GM23338 (cell line): ENCODE measurements at regions not wholly inside any gene's neighbourhood (a gene's known extent, or its start where the extent isn't known, plus 50 kb on each side); places are given as distances from the start of the nearest gene placed in this dataset.

ENCODE experiments used
- ATAC-seq: fragments of 200-7000 bp; cut with Tn5 transposase; 3 replicates; pipeline ENCODE4 v1.9.1; 2020
- DNase-seq: peaks from one replicate; pipeline ENCODE4 v3.0.0-alpha.2; 2015; ENCODE audit warnings: low spot score
- H2AFZ ChIP-seq: fragments of 200-600 bp; sonication (generic); 2 replicates; pipeline ENCODE4 v1.8.0; 2016; ENCODE audit warnings: antibody characterized with exemption, mild to moderate bottlenecking, moderate library complexity
- H3F3A ChIP-seq: fragments of 200-600 bp; sonication (generic); replicated peaks from 2 replicates; pipeline ENCODE4 v1.8.0; 2017; ENCODE audit warnings: antibody characterized with exemption, mixed run types, low read depth
- H3K27ac ChIP-seq: fragments of 200-600 bp; sonication (generic); 2 replicates; pipeline ENCODE4 v1.6.1; 2016; ENCODE audit warnings: low read depth
- H3K27me3 ChIP-seq: fragments of 200-600 bp; sonication (generic); 2 replicates; pipeline ENCODE4 v1.8.0; 2016; ENCODE audit warnings: mild to moderate bottlenecking, mixed run types, moderate library complexity; ENCODE audit not compliant: insufficient read depth
- H3K36me3 ChIP-seq: fragments of 200-600 bp; sonication (generic); 2 replicates; pipeline ENCODE4 v1.8.0; 2016; ENCODE audit warnings: mild to moderate bottlenecking; ENCODE audit not compliant: insufficient read depth
- H3K4me1 ChIP-seq: fragments of 200-600 bp; sonication (generic); 2 replicates; pipeline ENCODE4 v1.8.0; 2016; ENCODE audit warnings: mild to moderate bottlenecking, moderate library complexity; ENCODE audit not compliant: insufficient read depth
- H3K4me2 ChIP-seq: fragments of 200-600 bp; sonication (generic); 2 replicates; pipeline ENCODE4 v1.7.1; 2017; ENCODE audit warnings: mixed run types
- H3K4me3 ChIP-seq: fragments of 200-600 bp; sonication (generic); 2 replicates; pipeline ENCODE4 v1.6.1; 2016; ENCODE audit warnings: mixed run types
- H3K79me2 ChIP-seq: fragments of 200-600 bp; sonication (generic); replicated peaks from 2 replicates; pipeline ENCODE4 v1.8.0; 2017; ENCODE audit warnings: mild to moderate bottlenecking; ENCODE audit not compliant: insufficient read depth
- H3K9me2 ChIP-seq: fragments of 200-600 bp; sonication (generic); 2 replicates; pipeline ENCODE4 v1.8.0; 2017; ENCODE audit not compliant: insufficient read depth
- H4K20me1 ChIP-seq: fragments of 200-600 bp; sonication (generic); replicated peaks from 2 replicates; pipeline ENCODE4 v1.8.0; 2017; ENCODE audit warnings: mild to moderate bottlenecking; ENCODE audit not compliant: insufficient read depth
- H3K27ac Mint-ChIP-seq: 2 replicates; pipeline ENCODE4 v1.8.0; 2020; ENCODE audit warnings: inconsistent platforms, mild to moderate bottlenecking, moderate library complexity, mixed read lengths
- H3K27me3 Mint-ChIP-seq: 3 replicates; pipeline ENCODE4 v1.8.0; 2022; ENCODE audit warnings: low read depth, mild to moderate bottlenecking, moderate library complexity, mixed read lengths, inconsistent platforms; ENCODE audit not compliant: insufficient read depth, poor library complexity
- H3K36me3 Mint-ChIP-seq: 3 replicates; pipeline ENCODE4 v1.8.0; 2021; ENCODE audit warnings: low read depth, mild to moderate bottlenecking, inconsistent platforms, moderate library complexity, mixed read lengths
- H3K4me1 Mint-ChIP-seq: 3 replicates; pipeline ENCODE4 v1.8.0; 2020; ENCODE audit warnings: mild to moderate bottlenecking, inconsistent platforms, mixed read lengths
- H3K4me3 Mint-ChIP-seq: 3 replicates; pipeline ENCODE4 v1.8.0; 2021; ENCODE audit warnings: moderate library complexity, mild to moderate bottlenecking, inconsistent platforms, mixed read lengths
- H3K9me3 Mint-ChIP-seq: 3 replicates; pipeline ENCODE4 v1.8.0; 2020; ENCODE audit warnings: moderate library complexity, mild to moderate bottlenecking, inconsistent platforms, mixed read lengths
- CREB1 ChIP-seq: fragments of 250-450 bp; sonication (Bioruptor Pico); IDR thresholded peaks from 2 replicates; pipeline ENCODE4 v1.5.0; 2020; ENCODE audit warnings: low read depth, mild to moderate bottlenecking, moderate library complexity
- CTCF ChIP-seq, 2 experiments: fragments of 200-600 bp in 1 of 2; sonication (generic) in 1 of 2; conservative IDR thresholded peaks; 2 replicates each; pipeline versions ENCODE4 v1.5.1 to v1.6.1; 2016 to 2017; ENCODE audit warnings: antibody characterized with exemption in 2 of 2, low read depth in 2 of 2, mild to moderate bottlenecking in 2 of 2, moderate library complexity in 1 of 2
- ETS1 ChIP-seq: IDR thresholded peaks from 2 replicates; pipeline ENCODE4 v1.6.1; 2016; ENCODE audit warnings: antibody characterized with exemption
- EZH2 ChIP-seq: fragments of 200-600 bp; sonication (generic); IDR thresholded peaks from one replicate; pipeline ENCODE4 v1.8.0; 2017; ENCODE audit warnings: antibody characterized with exemption, mild to moderate bottlenecking, low read depth; ENCODE audit not compliant: unreplicated experiment
- EZH2phosphoT487 ChIP-seq: fragments of 200-600 bp; sonication (generic); IDR thresholded peaks from one replicate; pipeline ENCODE4 v1.8.1; 2018; ENCODE audit warnings: antibody characterized with exemption; ENCODE audit not compliant: unreplicated experiment
- JUNB ChIP-seq: IDR thresholded peaks from one replicate; pipeline ENCODE4 v1.6.1; 2016; ENCODE audit warnings: antibody characterized with exemption; ENCODE audit not compliant: unreplicated experiment
- NANOG ChIP-seq: IDR thresholded peaks from 2 replicates; pipeline ENCODE4 v1.6.1; 2016; ENCODE audit warnings: antibody characterized with exemption, borderline replicate concordance
- POLR2AphosphoS5 ChIP-seq: IDR thresholded peaks from 2 replicates; pipeline ENCODE4 v1.6.1; 2016; ENCODE audit warnings: antibody characterized with exemption, low read depth
- STAT1 ChIP-seq: IDR thresholded peaks from one replicate; pipeline ENCODE4 v1.6.1; 2016; ENCODE audit warnings: antibody characterized with exemption; ENCODE audit not compliant: unreplicated experiment
- ZNF114 ChIP-seq: fragments of 250-450 bp; sonication (Bioruptor Pico); IDR thresholded peaks from 2 replicates; pipeline ENCODE4 v1.5.0; 2020; ENCODE audit warnings: mild to moderate bottlenecking, moderate library complexity
- ZNF331 ChIP-seq: fragments of 250-450 bp; sonication (Bioruptor Pico); IDR thresholded peaks from 2 replicates; pipeline ENCODE4 v1.5.0; 2020; ENCODE audit warnings: low read depth, mild to moderate bottlenecking, moderate library complexity
- TF ChIP-seq, protein P1 (sequence below): IDR thresholded peaks from one replicate; pipeline ENCODE4 v1.6.1; 2018; ENCODE audit warnings: antibody characterized with exemption; ENCODE audit not compliant: unreplicated experiment

DNA sequence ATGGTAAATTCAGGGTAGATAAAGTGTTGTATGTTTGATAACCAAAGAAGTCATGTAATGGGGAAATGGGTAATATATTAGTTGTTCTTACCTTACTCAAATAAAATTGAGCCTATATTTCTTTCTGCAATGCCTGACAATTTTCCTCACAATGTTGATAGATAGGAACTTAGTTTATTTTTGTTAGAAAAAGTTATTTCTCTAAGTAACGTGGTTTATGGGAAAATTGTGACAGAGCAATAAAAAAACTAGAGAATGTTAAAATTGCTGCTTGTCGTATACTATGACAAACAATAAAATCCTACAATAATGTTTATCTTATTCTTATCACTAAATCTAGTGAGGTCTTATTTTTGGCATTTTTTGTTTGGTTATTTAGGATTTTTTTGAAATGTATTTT is 534.1 kb downstream of the TMTC2 start:
- Mint-ChIP-seq H3K36me3 (no peaks in the 10 kb centered on the region), H3K4me1 (no peaks in the 10 kb centered on the region; the same call in 1 of the 3 replicates), H3K4me3 (no peak overlapping the region), H3K9me3 (no peaks in the 10 kb centered on the region), H3K27me3 (peaks cover 2% of the 10 kb centered on the region), H3K27ac (no peak overlapping the region)
- H3K4me3 ChIP-seq, result no peak overlapping the region
- H3K27ac ChIP-seq, result no peak overlapping the region
- H3F3A ChIP-seq, result no peaks in the 10 kb centered on the region
- no peaks in the 10 kb centered on the region for H3K9me2 ChIP-seq
- no peaks in the 10 kb centered on the region for H3K79me2 ChIP-seq
- no peak overlapping the region for H2AFZ ChIP-seq
- no peaks in the 10 kb centered on the region for H3K36me3 ChIP-seq
- TF ChIP-seq ZNF331 (CRISPR knock-in tag) (no peak), POLR2AphosphoS5 (no peak), EZH2phosphoT487 (no peak), NANOG (no peak), JUNB (no peak), CREB1 (CRISPR knock-in tag) (no peak), ETS1 (no peak), STAT1 (no peak), ZNF114 (CRISPR knock-in tag) (no peak), CTCF (conservative IDR thresholded peaks at IDR 0.05; ENCODE audit: low read depth in 2 of 2) (no peak), EZH2 (no peak)
- TF ChIP-seq, protein P1, sequence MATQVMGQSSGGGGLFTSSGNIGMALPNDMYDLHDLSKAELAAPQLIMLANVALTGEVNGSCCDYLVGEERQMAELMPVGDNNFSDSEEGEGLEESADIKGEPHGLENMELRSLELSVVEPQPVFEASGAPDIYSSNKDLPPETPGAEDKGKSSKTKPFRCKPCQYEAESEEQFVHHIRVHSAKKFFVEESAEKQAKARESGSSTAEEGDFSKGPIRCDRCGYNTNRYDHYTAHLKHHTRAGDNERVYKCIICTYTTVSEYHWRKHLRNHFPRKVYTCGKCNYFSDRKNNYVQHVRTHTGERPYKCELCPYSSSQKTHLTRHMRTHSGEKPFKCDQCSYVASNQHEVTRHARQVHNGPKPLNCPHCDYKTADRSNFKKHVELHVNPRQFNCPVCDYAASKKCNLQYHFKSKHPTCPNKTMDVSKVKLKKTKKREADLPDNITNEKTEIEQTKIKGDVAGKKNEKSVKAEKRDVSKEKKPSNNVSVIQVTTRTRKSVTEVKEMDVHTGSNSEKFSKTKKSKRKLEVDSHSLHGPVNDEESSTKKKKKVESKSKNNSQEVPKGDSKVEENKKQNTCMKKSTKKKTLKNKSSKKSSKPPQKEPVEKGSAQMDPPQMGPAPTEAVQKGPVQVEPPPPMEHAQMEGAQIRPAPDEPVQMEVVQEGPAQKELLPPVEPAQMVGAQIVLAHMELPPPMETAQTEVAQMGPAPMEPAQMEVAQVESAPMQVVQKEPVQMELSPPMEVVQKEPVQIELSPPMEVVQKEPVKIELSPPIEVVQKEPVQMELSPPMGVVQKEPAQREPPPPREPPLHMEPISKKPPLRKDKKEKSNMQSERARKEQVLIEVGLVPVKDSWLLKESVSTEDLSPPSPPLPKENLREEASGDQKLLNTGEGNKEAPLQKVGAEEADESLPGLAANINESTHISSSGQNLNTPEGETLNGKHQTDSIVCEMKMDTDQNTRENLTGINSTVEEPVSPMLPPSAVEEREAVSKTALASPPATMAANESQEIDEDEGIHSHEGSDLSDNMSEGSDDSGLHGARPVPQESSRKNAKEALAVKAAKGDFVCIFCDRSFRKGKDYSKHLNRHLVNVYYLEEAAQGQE, result no peak
- no peaks in the 10 kb centered on the region for H4K20me1 ChIP-seq
- H3K4me1 ChIP-seq, result no peaks in the 10 kb centered on the region
- no peak overlapping the region for H3K4me2 ChIP-seq
- ATAC-seq (no peak), DNase-seq (no peak)
- H3K27me3 ChIP-seq, result no peaks in the 10 kb centered on the region
